T follicular helper cell (primary cell): ENCODE measurements at regions not wholly inside any gene's neighbourhood (a gene's known extent, or its start where the extent isn't known, plus 50 kb on each side); places are given as distances from the start of the nearest gene placed in this dataset.

Source experiments
- DNase-seq: peaks from one replicate; pipeline ENCODE4 v3.0.0-alpha.2; 2020; ENCODE audit warnings: low read depth

- DNase-seq, result no peak
Measured at GRCh38 chr6:14783594-14783993, 462.3 kb upstream of the JARID2 start.

DNA sequence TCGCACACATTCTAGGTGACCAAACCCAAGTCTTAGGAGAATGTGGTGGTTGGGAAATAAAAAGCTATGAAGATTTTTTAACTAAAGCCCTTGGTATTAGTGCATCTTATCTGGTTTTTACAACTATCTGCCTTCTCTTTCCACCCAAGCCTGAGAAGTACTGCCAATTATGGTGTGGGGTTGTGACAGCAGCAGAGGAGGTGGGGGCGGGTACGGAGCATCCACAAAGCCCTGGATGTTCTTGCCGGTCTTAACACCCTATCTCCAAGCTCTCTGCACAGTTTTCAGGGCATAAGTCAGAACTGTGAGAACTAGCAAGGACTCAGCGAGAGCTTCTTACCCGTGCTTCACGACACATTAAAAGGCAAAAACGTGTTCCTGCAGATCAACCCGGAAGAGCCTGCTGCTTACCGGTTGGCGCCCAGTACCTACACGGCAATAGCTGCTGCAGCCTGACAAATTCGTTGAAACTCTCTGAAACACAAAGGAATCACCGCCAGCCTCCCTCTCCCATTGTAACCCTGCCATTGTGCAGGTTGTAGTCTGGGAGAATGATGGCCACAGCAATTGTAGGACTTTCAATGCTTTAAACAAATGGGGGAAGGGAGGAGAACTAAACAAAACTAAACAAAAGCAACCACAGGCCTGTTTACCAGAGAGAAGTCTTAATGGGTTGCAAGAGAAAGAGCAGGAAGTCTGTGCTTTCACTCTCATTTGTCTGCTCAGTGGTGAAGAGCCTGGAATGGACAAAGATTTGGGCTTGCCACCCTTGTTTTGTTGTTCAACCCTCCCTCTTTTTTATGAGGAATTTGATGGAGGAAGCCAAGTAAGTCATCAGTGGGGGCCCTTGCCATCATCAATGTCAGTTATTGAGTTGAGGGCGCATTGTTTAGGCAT lies 461.0 kb upstream of the JARID2 start:
- no peak for DNase-seq

DNA sequence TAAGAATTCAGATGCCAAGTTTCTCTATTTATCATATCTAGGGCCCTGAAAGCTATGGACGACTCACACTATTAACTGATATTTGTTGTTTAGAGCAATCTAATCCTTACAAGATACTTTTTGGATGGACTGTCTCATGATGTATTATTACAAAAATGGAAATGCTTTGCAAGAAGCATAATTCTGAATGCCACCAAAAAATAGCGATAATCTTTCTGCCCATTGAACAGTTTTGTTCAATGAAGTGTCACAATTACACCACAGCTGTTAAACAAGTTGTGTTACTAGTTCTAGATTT lies 460.4 kb upstream of the JARID2 start:
- DNase-seq, result no peak

- DNase-seq, result no peak
Measured at GRCh38 chr6:14786008-14786407, 459.9 kb upstream of the JARID2 start.

DNA sequence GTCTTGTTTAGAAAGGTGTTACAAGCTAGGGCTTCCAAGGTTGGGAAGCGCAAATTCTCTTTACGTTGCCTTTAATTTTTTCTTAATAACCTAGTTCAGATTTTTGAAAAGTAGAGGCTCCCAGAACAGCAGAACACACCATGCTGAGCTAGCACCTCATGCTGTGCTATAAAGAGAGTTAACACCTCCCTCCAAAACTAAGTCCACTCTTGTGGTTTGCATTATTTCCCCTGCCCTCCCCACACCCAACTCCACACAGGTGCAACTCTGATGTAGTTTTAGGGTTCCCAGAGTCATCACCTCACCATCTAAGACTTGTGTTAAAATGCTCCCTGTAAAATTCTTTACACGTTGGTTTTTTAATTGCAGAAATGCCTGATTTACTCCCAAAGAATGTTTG lies 459.4 kb upstream of the JARID2 start:
- no peak for DNase-seq

DNA sequence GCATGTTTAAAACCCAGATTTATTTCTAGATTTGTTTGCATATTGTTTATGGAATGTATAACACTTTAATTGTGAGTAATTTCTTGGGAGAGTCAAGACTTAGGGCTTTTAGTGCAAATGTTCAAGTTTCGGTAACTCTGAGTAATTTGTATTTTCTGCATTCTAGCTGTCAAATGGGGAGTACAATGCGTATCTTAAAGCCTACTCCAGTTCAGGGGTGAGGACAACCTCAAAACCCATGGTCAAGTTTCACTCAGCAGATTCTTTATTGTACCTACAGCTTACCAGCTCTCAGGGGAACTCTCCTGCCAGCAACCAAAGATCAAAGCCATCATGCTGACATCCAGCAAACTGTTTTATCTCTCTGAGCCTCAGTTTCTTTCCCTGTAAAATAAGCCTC lies 458.6 kb upstream of the JARID2 start:
- no peak for DNase-seq

GRCh38 chr6:14787677-14788076 lies 458.2 kb upstream of the JARID2 start:
- DNase-seq, result no peak

DNA sequence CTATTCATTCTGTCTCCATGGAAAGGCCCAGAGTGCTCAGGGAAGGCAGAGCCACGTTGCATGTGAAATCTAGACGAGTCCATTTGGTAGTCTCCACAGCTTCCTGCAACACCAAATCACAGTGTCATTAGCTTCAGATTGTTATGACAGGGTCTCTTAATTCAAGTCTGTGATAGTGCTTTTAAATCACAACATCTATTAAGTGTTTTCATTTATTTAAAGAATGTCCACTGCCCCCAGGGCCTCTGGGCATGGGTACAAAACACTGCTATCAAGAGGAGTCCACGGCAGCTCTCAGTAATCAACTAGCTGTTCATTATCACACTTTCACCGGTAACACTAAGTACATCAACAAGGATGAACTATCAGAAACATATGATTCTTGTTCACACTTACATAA lies 455.9 kb upstream of the JARID2 start:
- DNase-seq, result no peak

DNA sequence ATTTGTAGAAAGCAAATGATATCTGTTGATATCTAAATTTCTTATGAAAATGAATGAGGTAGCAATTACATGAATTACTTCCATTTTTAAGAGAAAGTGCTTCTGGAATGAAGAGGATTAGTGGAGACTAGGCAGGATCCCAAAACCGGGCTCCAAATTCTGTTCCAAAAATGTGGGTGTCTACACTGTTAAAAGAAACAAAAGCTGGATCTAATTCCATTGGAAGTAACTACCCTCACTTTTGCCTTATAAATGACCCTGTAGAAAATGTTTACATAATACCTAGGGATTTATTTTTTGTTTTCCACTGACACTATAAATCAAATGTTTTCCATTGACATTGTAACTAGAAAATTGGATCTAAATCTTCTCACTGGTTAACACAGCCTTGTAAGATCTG lies 454.9 kb upstream of the JARID2 start:
- DNase-seq, result no peak

DNA sequence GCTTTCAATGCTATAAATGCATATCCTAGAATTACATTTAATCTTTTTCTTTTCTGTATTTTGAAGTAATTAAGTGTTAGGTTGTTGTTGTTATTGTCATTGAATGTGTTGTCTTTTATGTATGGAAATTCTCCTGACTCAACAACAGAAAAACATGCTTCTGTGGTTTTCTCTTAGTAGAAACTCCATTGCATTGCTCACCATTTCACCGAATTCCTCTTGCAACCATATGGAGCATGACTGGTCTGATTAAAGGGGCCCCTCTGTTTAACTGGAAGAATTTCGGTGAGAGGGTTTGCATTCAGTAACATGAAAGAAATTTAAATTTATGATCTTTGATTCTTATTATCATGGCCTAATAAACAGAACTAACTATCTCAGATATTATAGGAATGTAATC lies 454.3 kb upstream of the JARID2 start:
- no peak for DNase-seq

GRCh38 chr6:14792118-14792955 lies 453.5 kb upstream of the JARID2 start:
- no peak for DNase-seq

- DNase-seq, result no peak
Measured at GRCh38 chr6:14795451-14795850, 450.4 kb upstream of the JARID2 start.

DNA sequence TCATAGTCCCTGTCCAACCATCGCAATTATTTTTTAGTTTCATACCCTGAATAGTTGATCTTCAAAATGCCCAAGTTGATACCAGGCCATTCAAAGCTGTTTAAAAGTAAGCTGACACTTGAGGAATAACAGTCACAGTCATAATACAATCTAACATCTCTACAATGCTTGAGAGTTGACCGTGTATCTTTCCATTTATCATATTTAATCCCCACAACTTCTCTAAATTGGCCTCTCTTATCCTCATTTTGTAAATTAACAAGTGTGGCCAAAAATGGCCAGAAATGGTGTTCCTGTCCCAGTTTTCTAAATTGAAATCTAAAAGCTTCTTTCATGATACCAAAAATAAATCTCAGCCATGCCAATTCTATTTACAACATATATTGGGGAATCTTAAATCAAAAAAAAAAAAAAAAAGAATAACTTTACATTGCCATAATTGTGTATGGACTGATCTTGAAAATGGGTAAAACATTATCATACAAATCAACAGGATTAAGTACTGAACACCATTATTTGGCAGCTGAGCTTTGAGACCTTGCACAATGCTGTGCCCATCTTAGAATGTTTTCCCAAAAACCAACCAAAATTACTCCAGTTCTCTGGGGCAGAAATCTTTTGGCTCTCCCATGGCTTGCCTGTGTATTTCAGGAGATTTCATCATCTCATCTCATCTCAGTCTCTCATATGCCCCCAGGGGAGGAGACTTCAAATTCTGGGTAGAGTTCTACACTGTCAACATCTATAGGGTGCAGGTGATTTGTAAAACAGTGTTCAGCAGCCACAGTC lies 448.7 kb upstream of the JARID2 start:
- no peak for DNase-seq

DNA sequence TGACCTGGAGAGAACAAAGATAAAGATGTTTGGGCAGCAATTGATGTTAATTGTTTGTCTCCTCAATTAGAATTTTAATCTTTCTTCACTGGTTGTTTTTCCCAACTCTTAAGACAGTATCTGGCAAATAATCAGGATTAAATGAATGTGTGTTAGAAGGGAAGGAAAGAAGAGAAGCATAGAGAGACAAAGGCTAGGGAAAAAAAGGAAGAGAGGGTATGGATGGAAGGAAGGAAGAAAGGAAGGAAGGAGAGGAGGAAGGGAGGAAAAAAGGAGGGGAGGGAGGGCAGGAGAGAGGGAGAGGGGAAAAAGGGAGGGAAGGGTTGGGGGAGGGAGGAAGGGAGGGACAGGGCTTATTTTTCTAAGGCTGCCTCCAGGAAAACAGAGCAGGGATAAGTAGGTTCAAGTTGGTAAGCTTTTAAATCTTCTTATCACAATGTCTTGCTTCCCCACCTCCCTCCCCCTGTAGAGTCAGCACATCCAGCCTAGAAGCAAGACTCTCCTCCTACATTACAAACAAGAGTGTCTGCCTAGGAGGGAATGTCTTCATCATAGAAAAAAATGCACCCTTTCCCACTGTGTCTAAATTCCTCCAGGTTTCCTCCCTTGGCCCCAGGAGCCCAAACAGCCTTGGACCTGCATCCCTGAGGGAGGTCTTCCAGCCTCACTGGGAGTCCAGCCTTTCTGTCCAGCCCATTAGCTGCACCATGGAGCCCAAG lies 447.8 kb upstream of the JARID2 start:
- no peak for DNase-seq

- no peak for DNase-seq
Measured at GRCh38 chr6:14798594-14798982, 447.3 kb upstream of the JARID2 start.

DNA sequence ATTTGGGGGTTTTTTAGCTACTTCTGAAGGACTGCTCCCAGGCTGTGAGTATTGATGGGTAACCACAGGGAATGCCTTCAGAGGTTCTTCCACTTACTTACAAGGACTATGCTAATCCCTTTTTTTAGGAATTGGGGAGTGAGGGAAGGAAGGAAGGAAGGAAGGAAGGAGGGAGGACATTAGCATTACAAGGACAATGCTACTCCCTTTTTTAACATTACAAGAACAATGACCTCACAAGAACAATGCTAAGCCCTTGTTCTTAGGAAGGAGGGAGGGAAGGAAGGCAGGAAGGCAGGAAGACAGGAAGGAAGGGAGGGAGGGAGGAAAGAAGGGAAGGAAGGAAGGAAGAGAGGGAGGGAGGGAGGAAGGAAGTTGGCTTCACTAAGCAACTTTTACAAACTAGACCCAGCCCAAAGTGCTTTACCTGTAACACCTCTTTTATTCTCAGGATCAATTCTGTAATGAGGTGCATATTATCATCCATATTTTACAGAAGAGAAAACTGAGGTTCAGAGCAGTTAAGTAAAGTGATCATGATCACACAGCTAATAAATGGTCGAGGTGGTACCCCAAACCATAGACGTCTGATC lies 446.8 kb upstream of the JARID2 start:
- DNase-seq, result no peak

DNA sequence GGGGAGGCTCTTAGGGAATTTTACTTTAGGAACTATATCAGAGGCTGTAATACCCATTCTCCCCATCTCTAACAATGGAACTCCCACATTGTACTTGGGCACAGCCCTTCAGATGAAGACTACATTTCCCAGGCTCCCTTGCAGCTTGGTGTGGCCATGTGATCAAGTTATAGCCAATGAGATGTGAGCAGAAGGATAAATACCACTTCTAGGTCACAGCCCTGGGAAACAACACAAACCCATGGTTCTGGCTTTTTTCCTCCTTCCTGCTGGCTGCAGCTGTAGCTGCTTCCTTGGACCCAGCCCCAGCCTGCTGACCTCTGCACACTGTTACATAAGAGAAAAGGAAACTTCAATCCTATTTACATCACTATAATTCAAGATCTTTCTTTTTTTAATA lies 445.9 kb upstream of the JARID2 start:
- DNase-seq, result no peak

GRCh38 chr6:14802514-14803160 lies 443.2 kb upstream of the JARID2 start:
- no peak for DNase-seq

- DNase-seq, result no peak
Measured at GRCh38 chr6:14804001-14804784, 441.7 kb upstream of the JARID2 start.

GRCh38 chr6:14804785-14805210 lies 441.1 kb upstream of the JARID2 start:
- DNase-seq, result no peak
